HG02970 (cell line): ENCODE measurements at regions not wholly inside any gene's neighbourhood (a gene's known extent, or its start where the extent isn't known, plus 50 kb on each side); places are given as distances from the start of the nearest gene placed in this dataset.

Experiments used
- ATAC-seq: cut with Tn5 transposase; IDR thresholded peaks from one replicate; pipeline ENCODE4 v1.9.1; 2021; ENCODE audit warnings: mild to moderate bottlenecking, moderate library complexity, moderate number of reproducible peaks; ENCODE audit not compliant: unreplicated experiment, low FRiP score

- no peak for ATAC-seq
Observed at GRCh38 chr7:68474661-68475216, 1123.5 kb upstream of the AUTS2 start.

- ATAC-seq = no peak
Observed at GRCh38 chr7:68476966-68477365, 1121.3 kb upstream of the AUTS2 start.

GRCh38 chr7:68478326-68478725, 1119.9 kb upstream of the AUTS2 start:
- ATAC-seq = no peak

GRCh38 chr7:68482800-68483199, 1115.5 kb upstream of the AUTS2 start:
- ATAC-seq = no peak

- ATAC-seq = no peak
Observed at GRCh38 chr7:68484731-68485130, 1113.5 kb upstream of the AUTS2 start.

GRCh38 chr7:68485253-68485917, 1112.9 kb upstream of the AUTS2 start:
- ATAC-seq = no peak

GRCh38 chr7:68488341-68489060, 1109.8 kb upstream of the AUTS2 start:
- no peak for ATAC-seq

- no peak for ATAC-seq
Observed at GRCh38 chr7:68491523-68492358, 1106.5 kb upstream of the AUTS2 start.

- ATAC-seq = no peak
Observed at GRCh38 chr7:68492359-68492690, 1106.0 kb upstream of the AUTS2 start.

- ATAC-seq = no peak
Observed at GRCh38 chr7:68503400-68503799, 1094.9 kb upstream of the AUTS2 start.

GRCh38 chr7:68504716-68505115, 1093.6 kb upstream of the AUTS2 start:
- ATAC-seq = no peak

- ATAC-seq = no peak
Observed at GRCh38 chr7:68505721-68506120, 1092.6 kb upstream of the AUTS2 start.

GRCh38 chr7:68507668-68508067, 1090.6 kb upstream of the AUTS2 start:
- no peak for ATAC-seq

GRCh38 chr7:68509054-68509453, 1089.2 kb upstream of the AUTS2 start:
- ATAC-seq = no peak

GRCh38 chr7:68509603-68510002, 1088.7 kb upstream of the AUTS2 start:
- ATAC-seq = no peak

- ATAC-seq = no peak
Observed at GRCh38 chr7:68511281-68511680, 1087.0 kb upstream of the AUTS2 start.

- no peak for ATAC-seq
Observed at GRCh38 chr7:68512466-68512865, 1085.8 kb upstream of the AUTS2 start.

GRCh38 chr7:68518060-68518459, 1080.2 kb upstream of the AUTS2 start:
- ATAC-seq = no peak

GRCh38 chr7:68524126-68524525, 1074.1 kb upstream of the AUTS2 start:
- ATAC-seq = no peak

GRCh38 chr7:68529221-68529620, 1069.1 kb upstream of the AUTS2 start:
- ATAC-seq = no peak

- no peak for ATAC-seq
Observed at GRCh38 chr7:68535266-68535665, 1063.0 kb upstream of the AUTS2 start.
